Esophagus muscularis mucosa (tissue), 4 donors: ENCODE measurements at regions not wholly inside any gene's neighbourhood (a gene's known extent, or its start where the extent isn't known, plus 50 kb on each side); places are given as distances from the start of the nearest gene placed in this dataset.

Experiments used
- DNase-seq: peaks from one replicate; pipeline ENCODE4 v3.0.0-alpha.2; 2017; ENCODE audit errors: extremely low spot score
- H3K27ac ChIP-seq, 4 donors: fragments of 200-600 bp; sonication (generic); replicated peaks in 1 of 4; 1 replicate in 3 of 4; 2 replicates in 1 of 4; pipeline ENCODE4 v1.5.1; 2016 to 2019; ENCODE audit warnings: mild to moderate bottlenecking in 1 of 4
- H3K27me3 ChIP-seq, 4 donors: fragments of 200-600 bp; sonication (generic); one replicate each; pipeline versions ENCODE4 v1.5.1 to v1.6.0; 2016 to 2019
- H3K36me3 ChIP-seq, 4 donors: fragments of 200-600 bp; sonication (generic); one replicate each; pipeline ENCODE4 v1.5.1; 2016 to 2019
- H3K4me1 ChIP-seq, 4 donors: fragments of 200-600 bp; sonication (generic); one replicate each; pipeline ENCODE4 v1.5.1; 2016 to 2019
- H3K4me3 ChIP-seq, 4 donors: fragments of 200-600 bp; sonication (generic); 1 replicate in 2 of 4; 2 replicates in 2 of 4; pipeline ENCODE4 v1.5.1; 2016 to 2019; ENCODE audit warnings: mild to moderate bottlenecking in 4 of 4, moderate library complexity in 1 of 4
- H3K9me3 ChIP-seq, 4 donors: fragments of 200-600 bp; sonication (generic); 1 replicate in 3 of 4; 2 replicates in 1 of 4; pipeline ENCODE4 v1.5.1; 2016 to 2019
- CTCF ChIP-seq, 3 experiments: fragments of 200-600 bp in 2 of 3; fragments of 450-650 bp in 1 of 3; sonication (generic) in 2 of 3; IDR thresholded peaks; one replicate each; pipeline ENCODE4 v1.5.1; 2017 to 2019; ENCODE audit warnings: antibody characterized with exemption in 3 of 3, mild to moderate bottlenecking in 2 of 3, moderate library complexity in 1 of 3
- EP300 ChIP-seq: sonication (generic); formaldehyde crosslinking; IDR thresholded peaks from one replicate; pipeline ENCODE4 v1.6.1; 2017; ENCODE audit warnings: antibody characterized with exemption
- POLR2A ChIP-seq: fragments of 450-650 bp; IDR thresholded peaks from one replicate; pipeline ENCODE4 v1.6.1; 2017; ENCODE audit warnings: antibody characterized with exemption, moderate library complexity, mild to moderate bottlenecking, low read depth
- POLR2AphosphoS5 ChIP-seq, 2 donors: sonication (generic); formaldehyde crosslinking; IDR thresholded peaks; one replicate each; pipeline ENCODE4 v1.6.1; 2017; ENCODE audit warnings: antibody characterized with exemption in 2 of 2
- WGBS: methylation state at CpG from one replicate; pipeline ENCODE4 v1.1.5; 2018; 5-methylcytosine and 5-hydroxymethylcytosine counted together
- intact Hi-C: fragments of 100-400 bp; cut with DNase I; formaldehyde crosslinking; loops from one replicate; pipeline ENCODE4 v1.15.1; 2023

DNA sequence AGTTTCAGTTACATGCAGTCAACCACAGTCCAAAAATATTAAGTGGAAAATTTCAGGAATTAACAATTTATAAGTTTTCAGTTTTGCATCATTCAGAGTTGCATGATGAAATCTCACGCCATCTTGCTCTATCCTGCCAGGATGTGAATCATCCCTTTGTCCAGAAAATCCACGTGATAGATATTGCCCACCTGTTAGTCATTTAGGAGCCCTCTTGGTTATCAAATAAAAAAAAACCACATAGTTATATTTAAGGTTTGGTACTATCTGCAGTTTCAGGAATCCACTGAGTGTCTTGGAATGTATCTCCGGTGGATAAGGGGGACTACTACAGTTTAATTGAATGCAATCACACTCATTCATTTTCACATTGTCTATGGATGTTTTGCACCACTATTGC, 1249.0 kb upstream of the CITED2 start:
- Histone ChIP-seq H3K9me3 (peaks cover 0 to 15% (median 6%) of the 10 kb centered on the region in 4 donors), H3K27ac (no peak overlapping the region), H3K36me3 (no peaks in the 10 kb centered on the region), H3K4me3 (no peak overlapping the region), H3K4me1 (no peaks in the 10 kb centered on the region), H3K27me3 (no peaks in the 10 kb centered on the region)
- DNase-seq, result no peak
- 60% methylated on average over 3 of the region's 3 CpGs for WGBS
- intact Hi-C loops, result no loop called here
- TF ChIP-seq POLR2A (no peak), EP300 (no peak), POLR2AphosphoS5 (IDR thresholded peaks at IDR 0.05) (no peak), CTCF (IDR thresholded peaks at IDR 0.05) (no peak)

GRCh38 chr6:140620496-140620895, 1246.0 kb upstream of the CITED2 start:
- H3K4me3 ChIP-seq, result no peak overlapping the region
- intact Hi-C loops, result no loop called here
- no peaks in the 10 kb centered on the region for H3K4me1 ChIP-seq
- TF ChIP-seq CTCF (IDR thresholded peaks at IDR 0.05) (no peak), POLR2AphosphoS5 (IDR thresholded peaks at IDR 0.05) (no peak), POLR2A (no peak), EP300 (no peak)
- H3K36me3 ChIP-seq, result no peaks in the 10 kb centered on the region
- no peaks in the 10 kb centered on the region for H3K27me3 ChIP-seq
- WGBS, result 90% methylated on average over 1 of the region's 1 CpG
- no peak for DNase-seq
- H3K27ac ChIP-seq, result no peak overlapping the region
- H3K9me3 ChIP-seq, result no peaks in the 10 kb centered on the region

GRCh38 chr6:140609956-140610355, 1235.5 kb upstream of the CITED2 start:
- Histone ChIP-seq H3K27me3 (no peaks in the 10 kb centered on the region), H3K4me3 (no peak overlapping the region), H3K36me3 (no peaks in the 10 kb centered on the region), H3K4me1 (no peaks in the 10 kb centered on the region), H3K27ac (no peak overlapping the region), H3K9me3 (no peaks in the 10 kb centered on the region)
- intact Hi-C loops, result no loop called here
- TF ChIP-seq POLR2AphosphoS5 (IDR thresholded peaks at IDR 0.05) (no peak), CTCF (IDR thresholded peaks at IDR 0.05) (no peak), POLR2A (no peak), EP300 (no peak)
- no peak for DNase-seq
- whole genome bisulfite sequencing, result 82% methylated on average over 2 of the region's 2 CpGs

- Histone ChIP-seq H3K27me3 (no peaks in the 10 kb centered on the region), H3K36me3 (no peaks in the 10 kb centered on the region), H3K4me3 (no peak overlapping the region), H3K27ac (no peak overlapping the region), H3K9me3 (no peaks in the 10 kb centered on the region), H3K4me1 (no peaks in the 10 kb centered on the region)
- WGBS, result 74% methylated on average over 3 of the region's 3 CpGs
- TF ChIP-seq EP300 (no peak), POLR2AphosphoS5 (IDR thresholded peaks at IDR 0.05) (no peak), POLR2A (no peak), CTCF (IDR thresholded peaks at IDR 0.05) (no peak)
- intact Hi-C loops, result no loop called here
- no peak for DNase-seq
Measured at GRCh38 chr6:140609321-140609720, 1234.9 kb upstream of the CITED2 start.

- no peak for DNase-seq
- WGBS, result 88% methylated on average over 3 of the region's 3 CpGs
- H3K9me3 ChIP-seq, result no peaks in the 10 kb centered on the region
- H3K27me3 ChIP-seq, result no peaks in the 10 kb centered on the region
- H3K36me3 ChIP-seq, result no peaks in the 10 kb centered on the region
- H3K4me3 ChIP-seq, result no peak overlapping the region
- no peak overlapping the region for H3K27ac ChIP-seq
- intact Hi-C loops, result no loop called here
- no peaks in the 10 kb centered on the region for H3K4me1 ChIP-seq
- TF ChIP-seq POLR2AphosphoS5 (IDR thresholded peaks at IDR 0.05), result no peak
- TF ChIP-seq CTCF (IDR thresholded peaks at IDR 0.05), result no peak
- no peak for TF ChIP-seq POLR2A
- TF ChIP-seq EP300, result no peak
Measured at GRCh38 chr6:140604786-140605185, 1230.3 kb upstream of the CITED2 start.
